B cell (primary cell): ENCODE measurements at regions not wholly inside any gene's neighbourhood (a gene's known extent, or its start where the extent isn't known, plus 50 kb on each side); places are given as distances from the start of the nearest gene placed in this dataset.

Experiments
- EZH2 ChIP-seq: IDR thresholded peaks from 2 replicates; pipeline ENCODE4 v1.6.1; 2012; ENCODE audit warnings: borderline replicate concordance, low read depth, mild to moderate bottlenecking, moderate library complexity, low read length; ENCODE audit not compliant: insufficient read depth, poor library complexity, severe bottlenecking
- TF ChIP-seq, protein P1 (sequence below): fragments of 200-600 bp; IDR thresholded peaks from one replicate; pipeline ENCODE4 v1.8.0; 2022; ENCODE audit warnings: antibody characterized with exemption, mild to moderate bottlenecking

DNA sequence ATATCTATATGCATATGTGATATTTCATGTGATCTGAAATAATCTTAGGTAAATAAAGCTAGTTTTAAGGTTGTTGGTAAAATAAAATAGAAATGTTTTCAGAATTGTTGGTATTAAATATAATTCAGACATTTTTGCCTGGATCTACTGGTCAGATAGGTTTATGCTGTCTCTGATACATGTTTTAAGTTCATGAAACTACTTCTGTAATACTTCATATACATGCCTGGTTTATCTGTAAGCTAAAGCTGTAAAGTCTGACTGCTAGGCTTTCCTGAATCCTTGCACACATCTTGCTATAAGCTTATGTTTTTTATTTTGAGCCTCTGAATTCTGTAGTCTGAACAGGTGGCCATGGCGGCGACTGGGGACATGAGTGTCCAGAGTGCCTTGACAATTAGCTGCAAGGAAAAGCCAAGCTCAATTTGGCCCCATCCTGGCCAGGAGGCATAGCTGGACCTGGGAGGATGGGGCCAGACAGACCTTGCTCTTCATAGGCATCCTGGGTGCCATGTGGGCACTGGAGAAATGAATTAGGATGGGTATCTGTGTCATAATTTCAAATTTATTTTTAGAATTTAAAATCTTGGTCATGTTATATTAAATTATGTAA lies 241.0 kb upstream of the UBASH3B start:
- TF ChIP-seq, protein P1, sequence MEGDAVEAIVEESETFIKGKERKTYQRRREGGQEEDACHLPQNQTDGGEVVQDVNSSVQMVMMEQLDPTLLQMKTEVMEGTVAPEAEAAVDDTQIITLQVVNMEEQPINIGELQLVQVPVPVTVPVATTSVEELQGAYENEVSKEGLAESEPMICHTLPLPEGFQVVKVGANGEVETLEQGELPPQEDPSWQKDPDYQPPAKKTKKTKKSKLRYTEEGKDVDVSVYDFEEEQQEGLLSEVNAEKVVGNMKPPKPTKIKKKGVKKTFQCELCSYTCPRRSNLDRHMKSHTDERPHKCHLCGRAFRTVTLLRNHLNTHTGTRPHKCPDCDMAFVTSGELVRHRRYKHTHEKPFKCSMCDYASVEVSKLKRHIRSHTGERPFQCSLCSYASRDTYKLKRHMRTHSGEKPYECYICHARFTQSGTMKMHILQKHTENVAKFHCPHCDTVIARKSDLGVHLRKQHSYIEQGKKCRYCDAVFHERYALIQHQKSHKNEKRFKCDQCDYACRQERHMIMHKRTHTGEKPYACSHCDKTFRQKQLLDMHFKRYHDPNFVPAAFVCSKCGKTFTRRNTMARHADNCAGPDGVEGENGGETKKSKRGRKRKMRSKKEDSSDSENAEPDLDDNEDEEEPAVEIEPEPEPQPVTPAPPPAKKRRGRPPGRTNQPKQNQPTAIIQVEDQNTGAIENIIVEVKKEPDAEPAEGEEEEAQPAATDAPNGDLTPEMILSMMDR: no peak
- TF ChIP-seq EZH2: no peak
